Peyer's patch (tissue), 4 donors: ENCODE measurements at regions not wholly inside any gene's neighbourhood (a gene's known extent, or its start where the extent isn't known, plus 50 kb on each side); places are given as distances from the start of the nearest gene placed in this dataset.

Experiments used
- CTCF ChIP-seq, 6 experiments: fragments of 450-650 bp in 4 of 6; fragments of 200-600 bp in 2 of 6; sonication (generic) in 1 of 6; IDR thresholded peaks; one replicate each; pipeline ENCODE4 v1.5.1; 2017 to 2019; ENCODE audit warnings: antibody characterized with exemption in 6 of 6, mild to moderate bottlenecking in 3 of 6, moderate library complexity in 1 of 6
- POLR2A ChIP-seq, 2 donors: fragments of 450-650 bp; IDR thresholded peaks; one replicate each; pipeline ENCODE4 v1.5.1; 2017; ENCODE audit warnings: antibody characterized with exemption in 2 of 2, mild to moderate bottlenecking in 2 of 2, moderate library complexity in 2 of 2

GRCh38 chr20:53778736-53779135, 185.1 kb upstream of the ZNF217 start:
- TF ChIP-seq CTCF (IDR thresholded peaks at IDR 0.05) (no peak), POLR2A (IDR thresholded peaks at IDR 0.05) (no peak)
